Bronchial epithelial cell (primary cell): ENCODE measurements at regions not wholly inside any gene's neighbourhood (a gene's known extent, or its start where the extent isn't known, plus 50 kb on each side); places are given as distances from the start of the nearest gene placed in this dataset.

Source experiments
- DNase-seq: peaks from one replicate; pipeline ENCODE4 v3.0.0-alpha.2; 2010; ENCODE audit warnings: low read depth
- FAIRE-seq: peaks from 2 replicates; lab custom pipeline; 2011; peaks lifted over from hg19 to GRCh38; lab: Jason Lieb, UNC
- H3K27me3 ChIP-seq: 2 replicates; pipeline ENCODE4 v1.5.1; 2011; ENCODE audit warnings: low read length; ENCODE audit not compliant: control insufficient read depth, insufficient read depth
- H3K36me3 ChIP-seq: 2 replicates; pipeline ENCODE4 v1.5.1; 2011; ENCODE audit warnings: low read length; ENCODE audit not compliant: control insufficient read depth, insufficient read depth
- H3K4me3 ChIP-seq: 2 replicates; pipeline ENCODE4 v1.5.1; 2011; ENCODE audit warnings: mild to moderate bottlenecking, low read depth, low read length, control low read depth
- TF ChIP-seq, protein P1 (sequence below): IDR thresholded peaks from 2 replicates; pipeline ENCODE4 v1.5.1; 2011; ENCODE audit warnings: mild to moderate bottlenecking, moderate library complexity, low read length, control low read depth, inconsistent platforms; ENCODE audit not compliant: insufficient read depth, severe bottlenecking

DNA sequence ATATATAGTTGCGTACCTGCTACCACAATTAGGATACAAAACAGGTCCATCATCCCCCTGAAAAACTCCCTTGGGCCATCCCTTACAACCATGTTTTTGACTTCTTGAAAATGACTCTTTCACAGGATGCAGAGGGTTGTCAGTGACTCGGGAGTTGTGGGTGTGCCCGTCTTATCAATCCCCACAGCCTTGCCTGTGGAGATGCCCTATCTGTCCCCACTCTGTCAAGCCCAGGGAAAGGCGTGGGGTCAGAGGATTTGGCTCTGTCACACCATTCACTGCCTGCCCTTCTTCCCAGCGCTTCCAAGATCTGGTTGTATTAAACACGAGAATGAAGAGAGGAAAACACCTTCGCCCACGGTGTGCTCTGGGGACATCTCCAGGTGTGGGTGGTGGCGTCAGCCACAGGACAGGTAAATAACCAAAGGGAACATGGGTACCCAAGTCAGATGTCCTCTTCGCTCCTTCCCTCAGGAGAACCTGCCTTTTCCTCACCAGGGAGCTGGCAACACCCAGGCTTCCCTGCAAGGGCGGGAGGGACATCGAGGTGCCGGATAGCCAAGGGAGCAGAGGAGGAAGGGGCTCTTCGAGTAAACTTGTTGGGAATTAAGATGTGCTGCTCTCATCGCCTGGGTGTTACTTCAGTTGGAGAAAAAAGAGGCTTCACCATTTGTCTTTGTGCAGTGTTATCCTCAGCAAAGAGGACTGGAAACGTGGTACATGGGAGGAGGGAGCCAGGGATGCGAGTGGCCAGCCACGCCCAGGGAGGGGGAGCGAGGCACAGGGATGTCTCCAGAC, 100.3 kb downstream of the B3GNT2 start:
- no peak for DNase-seq
- no peak for FAIRE-seq
- TF ChIP-seq, protein P1, sequence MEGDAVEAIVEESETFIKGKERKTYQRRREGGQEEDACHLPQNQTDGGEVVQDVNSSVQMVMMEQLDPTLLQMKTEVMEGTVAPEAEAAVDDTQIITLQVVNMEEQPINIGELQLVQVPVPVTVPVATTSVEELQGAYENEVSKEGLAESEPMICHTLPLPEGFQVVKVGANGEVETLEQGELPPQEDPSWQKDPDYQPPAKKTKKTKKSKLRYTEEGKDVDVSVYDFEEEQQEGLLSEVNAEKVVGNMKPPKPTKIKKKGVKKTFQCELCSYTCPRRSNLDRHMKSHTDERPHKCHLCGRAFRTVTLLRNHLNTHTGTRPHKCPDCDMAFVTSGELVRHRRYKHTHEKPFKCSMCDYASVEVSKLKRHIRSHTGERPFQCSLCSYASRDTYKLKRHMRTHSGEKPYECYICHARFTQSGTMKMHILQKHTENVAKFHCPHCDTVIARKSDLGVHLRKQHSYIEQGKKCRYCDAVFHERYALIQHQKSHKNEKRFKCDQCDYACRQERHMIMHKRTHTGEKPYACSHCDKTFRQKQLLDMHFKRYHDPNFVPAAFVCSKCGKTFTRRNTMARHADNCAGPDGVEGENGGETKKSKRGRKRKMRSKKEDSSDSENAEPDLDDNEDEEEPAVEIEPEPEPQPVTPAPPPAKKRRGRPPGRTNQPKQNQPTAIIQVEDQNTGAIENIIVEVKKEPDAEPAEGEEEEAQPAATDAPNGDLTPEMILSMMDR = no peak
- Histone ChIP-seq H3K27me3 (no peaks in the 10 kb centered on the region), H3K36me3 (no peaks in the 10 kb centered on the region), H3K4me3 (no peak overlapping the region)

- Histone ChIP-seq H3K27me3 (no peaks in the 10 kb centered on the region), H3K36me3 (no peaks in the 10 kb centered on the region), H3K4me3 (no peak overlapping the region)
- FAIRE-seq (no peak), DNase-seq (peak; percentile 72)
- TF ChIP-seq, protein P1 = no peak
These were observed 97.8 kb downstream of the B3GNT2 start for GRCh38 chr2:62293490-62294271.

DNA sequence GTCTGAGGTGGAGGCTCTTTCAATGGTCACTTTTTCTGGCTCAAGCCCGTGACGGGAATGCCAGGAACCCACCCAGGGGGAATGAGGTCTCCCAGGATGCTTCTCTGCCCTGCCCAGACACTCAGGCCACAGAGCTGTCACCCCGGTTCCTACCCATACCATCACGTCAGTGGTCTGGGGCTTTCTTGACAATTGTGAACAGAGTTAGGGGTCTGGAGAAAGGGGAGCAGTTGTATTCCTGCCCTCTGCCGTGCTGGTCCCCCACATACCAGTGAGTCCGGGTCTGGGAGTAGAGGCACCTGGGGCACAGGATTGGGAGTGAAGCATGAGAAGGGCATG, 97.2 kb downstream of the B3GNT2 start:
- no peaks in the 10 kb centered on the region for H3K27me3 ChIP-seq
- no peak for FAIRE-seq
- DNase-seq = no peak
- TF ChIP-seq, protein P1 = no peak
- H3K36me3 ChIP-seq = no peaks in the 10 kb centered on the region
- no peak overlapping the region for H3K4me3 ChIP-seq

DNA sequence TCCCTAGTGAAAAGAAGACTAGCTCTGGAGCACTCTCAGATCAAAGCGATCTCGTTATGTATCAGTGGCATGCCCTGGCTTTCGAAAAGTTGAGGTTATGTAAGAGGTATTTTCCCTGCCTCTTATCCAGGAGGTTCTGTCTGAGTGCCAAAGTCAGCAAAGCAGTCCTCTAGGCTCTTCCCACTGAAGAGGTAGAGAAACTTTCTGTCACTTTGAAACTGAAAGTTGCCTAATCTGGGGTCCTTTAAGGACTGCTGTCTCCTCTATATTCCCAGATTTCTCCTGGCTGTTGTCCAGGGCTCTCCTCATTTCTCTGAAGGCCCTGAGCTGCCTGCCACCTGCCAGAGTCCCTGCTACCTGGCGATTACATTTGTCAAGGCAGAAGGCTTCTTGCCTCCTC, 96.3 kb downstream of the B3GNT2 start:
- no peak for FAIRE-seq

DNA sequence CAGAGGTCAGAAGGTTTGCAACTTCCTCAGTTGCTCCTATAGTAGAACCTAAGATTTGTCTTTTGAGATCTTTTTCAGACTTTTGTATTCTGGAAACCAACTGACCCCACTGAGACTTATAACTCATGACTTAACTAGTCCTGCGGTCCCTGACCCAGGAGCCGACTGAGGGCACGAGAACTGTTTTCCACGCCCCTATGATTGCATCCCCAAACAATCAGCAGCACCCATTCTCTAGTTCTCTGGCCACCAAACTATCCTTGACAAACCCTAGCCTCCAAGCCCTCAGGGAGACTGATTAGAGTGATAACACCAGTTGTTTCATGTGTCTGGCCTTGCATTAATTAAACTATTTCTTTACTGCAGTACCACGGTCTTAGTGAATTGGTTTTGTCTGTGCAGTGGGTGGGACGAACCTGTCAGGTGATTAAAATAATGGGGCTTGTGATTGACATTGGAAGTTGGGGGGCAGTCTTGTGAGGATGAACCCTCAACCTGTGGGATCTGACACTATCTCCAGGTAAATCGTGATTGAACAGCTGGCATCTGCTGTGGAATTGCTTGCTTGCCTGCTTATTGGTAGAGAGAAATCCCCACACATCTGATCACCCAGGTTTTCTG, 95.7 kb downstream of the B3GNT2 start:
- no peak for FAIRE-seq
- no peak overlapping the region for H3K4me3 ChIP-seq
- no peaks in the 10 kb centered on the region for H3K36me3 ChIP-seq
- no peak for DNase-seq
- no peaks in the 10 kb centered on the region for H3K27me3 ChIP-seq
- TF ChIP-seq, protein P1 = no peak

More for the DNA sequence above, 96.3 kb downstream of the B3GNT2 start:
- TF ChIP-seq, protein P1 = no peak
- Histone ChIP-seq H3K36me3 (no peaks in the 10 kb centered on the region), H3K27me3 (no peaks in the 10 kb centered on the region), H3K4me3 (no peak overlapping the region)
- peak; percentile 54 for DNase-seq
